HG02798 (cell line): ENCODE measurements at regions not wholly inside any gene's neighbourhood (a gene's known extent, or its start where the extent isn't known, plus 50 kb on each side); places are given as distances from the start of the nearest gene placed in this dataset.
"Not testable (repeated sequence)": the region's sequence is repeated elsewhere in the genome, so short reads cannot be mapped to it uniquely, and the experiment has no call there.

Source experiments
- ATAC-seq: cut with Tn5 transposase; IDR thresholded peaks from one replicate; pipeline ENCODE4 v1.9.1; 2021; ENCODE audit warnings: mild to moderate bottlenecking; ENCODE audit not compliant: unreplicated experiment, poor library complexity

DNA sequence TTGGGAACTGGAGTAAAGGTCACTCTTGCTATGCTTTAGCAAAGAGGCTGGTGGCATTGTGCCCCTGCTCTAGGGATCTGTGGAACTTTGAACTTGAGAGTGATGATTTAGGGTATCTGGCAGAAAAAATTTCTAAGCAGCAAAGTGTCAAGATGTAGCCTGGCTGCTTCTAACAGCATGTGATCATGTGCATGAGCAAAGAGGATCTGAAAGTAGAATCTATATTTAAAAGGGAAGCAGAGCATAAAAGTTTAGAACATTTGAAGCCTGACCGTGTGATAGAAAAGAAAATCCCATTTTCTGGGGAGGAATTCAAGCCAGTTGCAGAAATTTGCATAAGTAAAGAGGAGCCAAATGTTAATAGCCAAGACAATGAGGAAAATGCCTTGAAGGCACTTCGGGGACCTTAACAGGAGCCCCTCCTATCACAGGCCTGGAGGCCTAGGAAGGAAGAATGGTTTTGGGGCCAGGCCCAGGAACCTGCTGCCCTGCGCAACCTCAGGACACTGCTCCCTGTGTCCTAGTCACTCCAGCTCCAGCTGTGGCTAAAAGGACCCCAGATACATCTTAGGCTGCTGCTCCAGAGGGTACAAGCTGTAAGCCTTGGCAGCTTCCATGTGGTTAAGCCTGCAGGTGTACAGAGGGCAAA lies 212.2 kb upstream of the LINGO1 start:
- no peak for ATAC-seq

- no peak for ATAC-seq
These were observed 210.8 kb upstream of the LINGO1 start for GRCh38 chr15:77843546-77843945.

- no peak for ATAC-seq
These were observed 208.5 kb upstream of the LINGO1 start for GRCh38 chr15:77840991-77841775.

GRCh38 chr15:77839970-77840905 lies 207.5 kb upstream of the LINGO1 start:
- no peak for ATAC-seq

DNA sequence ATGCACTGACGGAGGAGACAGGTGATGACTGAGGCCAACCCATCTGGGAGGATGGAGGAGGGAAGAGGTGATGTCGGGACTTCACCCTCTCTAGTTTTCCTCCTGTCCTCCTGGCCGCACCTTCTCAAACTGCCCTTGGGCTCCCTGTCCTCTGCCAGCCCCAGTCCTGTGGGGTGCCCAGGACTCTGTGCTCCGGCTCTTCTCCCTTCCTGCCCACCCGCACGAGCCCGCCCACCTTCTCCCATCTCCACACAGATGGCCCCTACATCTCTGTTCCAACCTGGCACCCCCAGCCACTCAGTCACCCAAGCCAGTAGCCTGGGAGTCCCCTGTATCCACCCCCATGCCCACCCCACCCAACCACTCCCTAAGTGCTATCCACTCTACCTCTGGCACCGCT lies 206.7 kb upstream of the LINGO1 start:
- no peak for ATAC-seq

DNA sequence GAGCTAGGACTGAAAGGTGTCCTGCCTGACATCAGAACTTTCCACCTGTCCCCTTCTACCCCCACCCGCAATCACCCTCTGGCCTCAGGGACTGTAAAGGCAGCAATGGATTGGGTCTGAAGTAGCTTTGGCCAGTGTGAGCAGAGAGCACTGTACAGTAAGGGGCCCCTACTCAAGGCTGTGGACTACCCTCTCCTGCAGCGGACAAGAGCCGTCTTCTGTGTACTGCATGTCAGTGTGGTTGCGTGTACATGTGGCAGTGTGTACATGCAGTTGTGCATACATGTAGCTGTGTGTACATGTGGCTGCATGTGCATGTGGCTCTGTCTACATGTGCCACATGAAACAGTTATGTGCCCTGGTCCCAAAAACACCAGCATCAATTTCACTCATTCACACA lies 205.9 kb upstream of the LINGO1 start:
- ATAC-seq, result no peak

GRCh38 chr15:77838061-77838460 lies 205.3 kb upstream of the LINGO1 start:
- ATAC-seq, result no peak

GRCh38 chr15:77837649-77838025 lies 204.9 kb upstream of the LINGO1 start:
- ATAC-seq, result no peak

GRCh38 chr15:77836906-77837648 lies 204.4 kb upstream of the LINGO1 start:
- ATAC-seq, result no peak

DNA sequence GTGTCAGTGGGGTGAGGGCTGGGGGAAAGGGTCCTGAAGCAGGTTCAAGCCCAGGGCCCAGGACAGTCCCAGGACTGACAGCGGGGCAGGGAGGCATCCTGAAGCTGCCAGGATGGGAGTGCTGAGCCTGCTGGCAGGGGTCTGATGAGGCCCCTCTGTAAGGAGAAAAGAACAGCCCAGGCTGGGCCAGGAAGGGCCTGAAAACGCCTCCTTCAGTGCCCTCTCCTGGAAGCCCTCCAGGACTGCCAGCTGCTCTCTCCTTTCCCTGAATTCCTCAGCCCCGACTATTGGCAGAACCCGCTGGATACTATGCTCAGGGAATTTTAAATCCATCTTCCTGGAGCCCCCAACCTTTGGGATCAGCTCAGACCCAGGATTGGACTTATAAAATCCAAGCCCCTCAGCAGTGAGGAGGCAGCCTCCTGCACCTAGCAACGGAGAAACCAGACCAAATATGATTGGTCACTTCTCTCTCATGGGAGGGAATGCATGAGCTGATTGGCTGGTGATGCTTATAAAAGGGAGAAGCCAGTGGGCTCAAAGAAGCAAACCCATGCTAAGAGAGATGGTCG lies 203.5 kb upstream of the LINGO1 start:
- no peak for ATAC-seq

DNA sequence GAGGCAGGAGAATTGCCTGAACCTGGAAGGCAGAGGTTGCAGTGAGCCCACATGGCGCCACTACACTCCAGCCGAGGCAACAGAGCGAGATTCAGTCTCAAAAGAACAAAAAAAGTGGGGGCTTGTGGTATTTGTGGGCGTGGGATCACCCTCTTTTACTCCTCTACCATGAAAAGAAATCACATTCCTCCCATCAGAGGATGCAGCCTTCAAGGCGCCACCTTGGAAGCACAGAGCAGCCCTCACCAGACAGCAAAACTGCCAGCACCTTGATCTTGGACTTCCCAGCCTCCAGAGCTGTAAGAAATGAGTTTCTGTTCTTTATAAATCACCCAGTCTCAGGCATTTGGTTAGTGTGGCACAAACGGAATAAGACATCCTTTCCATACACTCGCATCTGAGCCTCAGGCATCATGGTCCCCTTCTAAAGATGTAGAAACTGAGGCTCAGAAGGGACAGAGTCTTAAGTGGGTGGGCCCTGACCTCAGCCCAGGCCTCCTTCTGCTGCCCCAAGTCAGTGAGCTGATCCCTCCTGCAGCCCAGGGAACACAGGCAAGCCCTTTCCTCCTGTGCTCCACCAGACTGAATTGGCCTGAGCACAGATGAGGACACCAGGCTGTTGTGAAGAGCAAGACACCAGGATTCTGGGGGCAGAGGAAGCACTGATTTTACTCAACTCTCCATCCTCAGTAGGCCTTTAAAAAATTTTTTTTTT lies 201.7 kb upstream of the LINGO1 start:
- no peak for ATAC-seq

DNA sequence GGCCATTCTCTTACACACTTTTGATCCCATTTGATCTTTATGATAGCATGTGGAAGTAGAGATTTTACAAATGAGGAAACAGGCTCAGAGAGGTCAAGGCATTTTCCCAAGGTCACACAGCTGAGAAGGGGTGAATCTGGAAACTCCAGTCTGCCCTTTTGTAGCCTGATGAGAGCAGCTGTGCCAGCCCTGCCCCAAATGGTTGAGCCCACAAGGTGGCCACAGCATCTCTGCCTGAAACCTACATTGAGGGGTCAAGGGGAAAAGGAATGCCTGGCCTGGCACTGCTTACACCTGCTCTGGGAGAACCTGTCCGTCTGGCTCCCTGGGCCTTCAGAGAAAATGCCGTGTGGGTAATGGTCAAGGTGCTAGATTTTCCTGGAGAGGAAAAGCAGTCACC lies 200.2 kb upstream of the LINGO1 start:
- no peak for ATAC-seq

DNA sequence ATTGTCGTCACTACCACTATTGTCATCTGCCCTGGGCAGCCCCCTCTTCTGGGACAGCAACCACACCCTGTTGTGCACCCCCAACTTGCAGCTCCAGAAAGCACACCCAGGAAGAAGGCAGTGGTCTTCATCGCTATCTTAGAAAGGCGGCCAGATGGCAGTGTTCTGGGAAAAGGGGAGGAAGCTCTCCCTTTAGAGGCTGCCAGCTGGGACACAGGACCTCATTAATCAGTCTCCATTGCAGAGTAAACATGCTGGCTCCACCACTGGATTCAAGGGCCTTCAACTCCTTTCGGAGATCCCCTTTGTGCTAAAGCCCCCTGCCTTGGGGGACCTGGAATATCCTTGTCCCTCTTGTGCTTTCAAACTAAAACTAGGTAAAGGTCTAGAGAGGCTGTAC lies 199.3 kb upstream of the LINGO1 start:
- no peak for ATAC-seq

DNA sequence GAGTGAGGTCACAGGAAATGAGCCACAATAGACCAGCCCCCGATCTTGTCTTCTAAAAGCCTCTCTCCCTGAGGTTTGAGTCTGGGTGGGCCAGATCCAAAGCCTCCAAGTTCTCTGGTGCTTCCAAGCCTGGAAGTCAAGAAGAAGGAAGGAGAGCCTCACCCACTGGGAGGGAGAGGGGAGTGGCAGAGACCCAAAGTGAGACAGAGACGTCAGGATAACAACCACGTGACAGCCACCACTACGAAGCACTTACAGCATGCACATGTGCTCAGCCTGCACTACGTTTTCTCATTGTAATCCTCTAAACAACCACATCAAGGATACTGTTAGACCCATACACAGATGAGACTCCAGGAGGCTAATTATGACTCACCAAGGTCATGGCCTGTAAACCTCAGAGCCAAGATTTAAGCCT lies 197.3 kb upstream of the LINGO1 start:
- ATAC-seq, result no peak

- not testable (repeated sequence) for ATAC-seq
These were observed 196.6 kb upstream of the LINGO1 start for GRCh38 chr15:77829331-77829730.

DNA sequence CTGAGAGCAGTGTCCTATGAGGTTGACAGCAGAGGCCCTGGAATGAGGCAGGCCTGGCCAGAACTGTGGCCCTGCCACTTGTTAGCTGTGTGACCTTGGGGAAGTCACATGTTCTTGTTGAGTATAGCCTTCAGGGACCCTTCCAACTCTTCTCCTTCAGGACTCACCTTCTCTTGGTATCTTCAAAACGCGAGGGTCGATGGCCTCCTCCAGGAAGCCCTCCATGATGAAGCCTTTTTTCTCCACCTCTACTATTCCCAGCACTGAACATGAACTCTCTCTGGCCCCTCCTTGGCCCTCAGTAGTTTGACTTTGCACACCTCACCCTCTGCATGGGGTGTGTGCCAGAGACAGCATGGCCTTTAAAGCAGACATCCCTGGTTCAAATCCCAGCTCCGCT lies 195.1 kb upstream of the LINGO1 start:
- no peak for ATAC-seq

DNA sequence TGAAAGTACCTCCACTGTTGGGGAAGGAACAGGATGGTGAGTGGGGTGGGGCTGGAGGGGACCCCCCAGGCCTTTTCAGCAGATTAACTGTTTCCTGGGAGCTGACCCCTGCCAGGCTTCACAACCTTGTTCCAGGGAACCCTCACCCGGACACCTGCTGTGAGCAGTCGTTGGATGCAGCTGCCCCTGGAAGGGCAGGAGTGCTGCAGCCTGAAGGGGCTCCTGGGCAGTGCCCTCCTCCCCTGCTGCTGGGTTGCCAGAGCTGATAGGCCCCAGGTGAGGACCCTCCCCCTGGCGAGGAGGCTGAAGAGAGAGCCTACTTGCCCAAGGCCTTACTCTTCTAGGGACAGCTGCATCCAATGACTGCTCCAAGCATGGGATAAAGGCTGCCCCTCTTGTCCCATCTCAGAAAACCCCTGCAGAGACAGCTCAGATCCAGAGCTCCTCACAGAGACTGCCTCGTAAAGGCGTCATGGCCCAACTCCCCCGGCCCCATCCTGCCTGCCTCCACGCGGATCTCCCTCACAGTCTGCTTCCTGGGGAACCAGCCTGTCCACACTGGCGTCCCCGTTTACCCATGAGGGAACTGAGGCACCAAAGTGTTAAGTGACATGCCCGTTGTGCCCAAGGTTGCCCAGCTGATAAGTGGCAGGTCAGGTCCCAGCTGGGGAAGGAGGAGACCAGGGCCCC lies 193.4 kb upstream of the LINGO1 start:
- ATAC-seq, result no peak

- no peak for ATAC-seq
These were observed 192.8 kb upstream of the LINGO1 start for GRCh38 chr15:77825546-77825945.

DNA sequence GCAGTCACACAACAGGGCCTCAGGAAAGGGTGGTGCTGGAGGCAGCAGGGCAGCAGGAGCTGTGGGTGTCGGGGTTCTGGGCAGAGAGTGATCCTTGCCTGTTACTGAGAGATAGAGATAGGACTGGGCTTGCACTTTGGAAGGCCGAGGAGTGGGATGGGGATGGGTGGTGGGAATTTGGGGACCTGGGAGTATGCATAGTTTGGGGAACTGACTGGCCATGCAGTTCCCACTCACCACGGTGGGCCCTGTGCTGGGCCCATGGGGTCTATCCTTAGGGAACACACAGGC lies 192.5 kb upstream of the LINGO1 start:
- no peak for ATAC-seq
